ENCODE measurements at regions not wholly inside any gene's neighbourhood (a gene's known extent, or its start where the extent isn't known, plus 50 kb on each side); places are given as distances from the start of the nearest gene placed in this dataset.

DNA sequence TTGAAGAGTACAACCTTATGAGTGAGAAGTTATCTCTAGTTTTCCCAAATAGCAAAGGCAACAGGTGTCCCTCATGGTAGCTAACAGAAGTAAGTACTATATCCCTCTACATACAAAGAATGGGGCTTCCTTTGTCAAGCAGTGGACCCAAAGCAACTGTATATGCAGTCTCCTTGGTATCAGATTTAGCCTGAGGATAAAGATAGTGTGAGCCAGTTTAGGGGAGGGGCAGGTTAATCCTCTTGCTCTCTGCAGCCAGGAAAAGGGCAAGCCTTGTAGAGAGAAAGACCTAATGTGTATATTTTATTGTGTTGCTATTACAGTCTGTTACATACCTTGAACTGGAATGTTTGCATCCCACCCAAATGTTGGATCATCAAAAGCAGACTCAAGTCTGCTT lies 117.9 kb upstream of the COL8A1 start:
- Histone ChIP-seq H3K79me2 (ENCODE audit: control insufficient read depth, insufficient read depth, low read length) (no peaks in the 10 kb centered on the region), H4K20me1 (ENCODE audit: control insufficient read depth, extremely low read depth, insufficient read depth, low read length) (no peaks in the 10 kb centered on the region), H3K9ac (ENCODE audit: insufficient read depth, low read length) (no peak overlapping the region), H3K27me3 (ENCODE audit: control insufficient read depth, insufficient read depth, low read length) (no peaks in the 10 kb centered on the region), H2AFZ (ENCODE audit: low read length) (no peak overlapping the region), H3K4me1 (ENCODE audit: control insufficient read depth, extremely low read depth, insufficient read depth, low read length) (no peaks in the 10 kb centered on the region), H3K9me3 (ENCODE audit: control insufficient read depth, insufficient read depth, low read depth, low read length) (no peaks in the 10 kb centered on the region), H3K4me3 (replicated peaks in 1 of 4; ENCODE audit: control extremely low read depth in 1 of 4, insufficient read depth in 1 of 4, low read depth in 3 of 4, low read length in 4 of 4) (no peak overlapping the region), H3K36me3 (ENCODE audit: control insufficient read depth, insufficient read depth, low read length) (no peaks in the 10 kb centered on the region), H3K27ac (ENCODE audit: insufficient read depth, low read length) (no peak overlapping the region), H3K4me2 (ENCODE audit: extremely low read depth, insufficient read depth, low read length) (no peak overlapping the region)
- TF ChIP-seq, protein P1, sequence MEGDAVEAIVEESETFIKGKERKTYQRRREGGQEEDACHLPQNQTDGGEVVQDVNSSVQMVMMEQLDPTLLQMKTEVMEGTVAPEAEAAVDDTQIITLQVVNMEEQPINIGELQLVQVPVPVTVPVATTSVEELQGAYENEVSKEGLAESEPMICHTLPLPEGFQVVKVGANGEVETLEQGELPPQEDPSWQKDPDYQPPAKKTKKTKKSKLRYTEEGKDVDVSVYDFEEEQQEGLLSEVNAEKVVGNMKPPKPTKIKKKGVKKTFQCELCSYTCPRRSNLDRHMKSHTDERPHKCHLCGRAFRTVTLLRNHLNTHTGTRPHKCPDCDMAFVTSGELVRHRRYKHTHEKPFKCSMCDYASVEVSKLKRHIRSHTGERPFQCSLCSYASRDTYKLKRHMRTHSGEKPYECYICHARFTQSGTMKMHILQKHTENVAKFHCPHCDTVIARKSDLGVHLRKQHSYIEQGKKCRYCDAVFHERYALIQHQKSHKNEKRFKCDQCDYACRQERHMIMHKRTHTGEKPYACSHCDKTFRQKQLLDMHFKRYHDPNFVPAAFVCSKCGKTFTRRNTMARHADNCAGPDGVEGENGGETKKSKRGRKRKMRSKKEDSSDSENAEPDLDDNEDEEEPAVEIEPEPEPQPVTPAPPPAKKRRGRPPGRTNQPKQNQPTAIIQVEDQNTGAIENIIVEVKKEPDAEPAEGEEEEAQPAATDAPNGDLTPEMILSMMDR (conservative IDR thresholded peaks at IDR 0.05 in 1 of 2, IDR thresholded peaks at IDR 0.05 in 1 of 2; ENCODE audit: low read depth in 1 of 2, low read length in 2 of 2) = no peak
- no peak for TF ChIP-seq EZH2 (IDR thresholded peaks at IDR 0.05; ENCODE audit: low read length, missing control alignments)
- no peak for DNase-seq (ENCODE audit: low read depth in 2 of 2)

DNA sequence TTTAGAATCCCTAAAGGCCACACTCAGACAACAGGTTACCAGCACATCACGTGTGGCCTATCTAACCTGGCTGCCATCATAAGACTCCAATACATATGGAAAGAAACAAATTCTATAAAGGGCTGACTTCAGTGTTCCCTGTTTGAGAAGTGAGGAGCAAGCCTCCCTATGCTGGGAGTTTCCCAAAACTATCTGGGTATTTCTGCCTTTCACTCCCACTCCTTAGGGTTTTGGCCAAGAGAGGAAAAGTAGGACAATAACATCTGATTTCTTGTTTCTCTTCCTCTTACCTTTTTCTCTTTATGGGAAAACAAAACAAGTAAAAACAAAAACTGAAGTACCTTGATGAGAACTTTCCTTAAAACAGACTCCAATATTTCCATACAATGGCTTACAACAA lies 121.5 kb upstream of the COL8A1 start:
- H3K9me3 ChIP-seq (ENCODE audit: control insufficient read depth, insufficient read depth, low read depth, low read length) = no peaks in the 10 kb centered on the region
- no peak overlapping the region for H2AFZ ChIP-seq (ENCODE audit: low read length)
- H4K20me1 ChIP-seq (ENCODE audit: control insufficient read depth, extremely low read depth, insufficient read depth, low read length) = no peaks in the 10 kb centered on the region
- H3K36me3 ChIP-seq (ENCODE audit: control insufficient read depth, insufficient read depth, low read length) = no peaks in the 10 kb centered on the region
- H3K4me2 ChIP-seq (ENCODE audit: extremely low read depth, insufficient read depth, low read length) = no peak overlapping the region
- no peak overlapping the region for H3K4me3 ChIP-seq (replicated peaks in 1 of 4; ENCODE audit: control extremely low read depth in 1 of 4, insufficient read depth in 1 of 4, low read depth in 3 of 4, low read length in 4 of 4)
- H3K27ac ChIP-seq (ENCODE audit: insufficient read depth, low read length) = no peak overlapping the region
- no peak overlapping the region for H3K9ac ChIP-seq (ENCODE audit: insufficient read depth, low read length)
- no peaks in the 10 kb centered on the region for H3K79me2 ChIP-seq (ENCODE audit: control insufficient read depth, insufficient read depth, low read length)
- TF ChIP-seq, protein P1 (conservative IDR thresholded peaks at IDR 0.05 in 1 of 2, IDR thresholded peaks at IDR 0.05 in 1 of 2; ENCODE audit: low read depth in 1 of 2, low read length in 2 of 2) = no peak
- TF ChIP-seq EZH2 (IDR thresholded peaks at IDR 0.05; ENCODE audit: low read length, missing control alignments) = no peak
- no peaks in the 10 kb centered on the region for H3K4me1 ChIP-seq (ENCODE audit: control insufficient read depth, extremely low read depth, insufficient read depth, low read length)
- no peak for DNase-seq (ENCODE audit: low read depth in 2 of 2)
- H3K27me3 ChIP-seq (ENCODE audit: control insufficient read depth, insufficient read depth, low read length) = no peaks in the 10 kb centered on the region

DNA sequence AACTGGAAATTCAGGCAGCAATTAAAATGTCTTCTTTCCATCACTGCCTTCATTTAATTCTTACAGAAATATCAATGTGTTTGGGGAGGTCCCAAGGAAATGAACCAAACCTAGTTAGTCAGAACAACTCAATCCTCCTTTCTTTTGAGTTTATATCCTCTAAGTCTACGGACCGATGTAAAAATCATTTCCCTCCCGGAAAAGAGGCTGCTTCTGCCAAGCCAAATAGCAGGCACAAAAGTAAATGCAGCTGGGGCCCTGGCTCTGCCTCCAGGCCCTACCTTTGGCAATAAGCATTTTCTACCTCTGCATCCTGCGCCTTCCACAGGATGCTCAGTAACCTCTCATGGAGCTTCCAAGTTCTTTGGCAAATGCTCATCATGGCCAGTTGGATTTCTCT lies 122.5 kb upstream of the COL8A1 start:
- Histone ChIP-seq H4K20me1 (ENCODE audit: control insufficient read depth, extremely low read depth, insufficient read depth, low read length) (no peaks in the 10 kb centered on the region), H3K27ac (ENCODE audit: insufficient read depth, low read length) (no peak overlapping the region), H3K9ac (ENCODE audit: insufficient read depth, low read length) (no peak overlapping the region), H3K79me2 (ENCODE audit: control insufficient read depth, insufficient read depth, low read length) (no peaks in the 10 kb centered on the region), H3K4me1 (ENCODE audit: control insufficient read depth, extremely low read depth, insufficient read depth, low read length) (no peaks in the 10 kb centered on the region), H2AFZ (ENCODE audit: low read length) (no peak overlapping the region), H3K9me3 (ENCODE audit: control insufficient read depth, insufficient read depth, low read depth, low read length) (no peaks in the 10 kb centered on the region), H3K27me3 (ENCODE audit: control insufficient read depth, insufficient read depth, low read length) (no peaks in the 10 kb centered on the region), H3K36me3 (ENCODE audit: control insufficient read depth, insufficient read depth, low read length) (no peaks in the 10 kb centered on the region), H3K4me2 (ENCODE audit: extremely low read depth, insufficient read depth, low read length) (no peak overlapping the region), H3K4me3 (replicated peaks in 1 of 4; ENCODE audit: control extremely low read depth in 1 of 4, insufficient read depth in 1 of 4, low read depth in 3 of 4, low read length in 4 of 4) (no peak overlapping the region)
- TF ChIP-seq, protein P1 (conservative IDR thresholded peaks at IDR 0.05 in 1 of 2, IDR thresholded peaks at IDR 0.05 in 1 of 2; ENCODE audit: low read depth in 1 of 2, low read length in 2 of 2) = no peak
- no peak for TF ChIP-seq EZH2 (IDR thresholded peaks at IDR 0.05; ENCODE audit: low read length, missing control alignments)
- no peak for DNase-seq (ENCODE audit: low read depth in 2 of 2)
